Psoas muscle (tissue), 7 donors: ENCODE measurements at regions not wholly inside any gene's neighbourhood (a gene's known extent, or its start where the extent isn't known, plus 50 kb on each side); places are given as distances from the start of the nearest gene placed in this dataset.

Experiments
- ATAC-seq, 4 donors: fragments of 200-7000 bp; cut with Tn5 transposase; one replicate each; pipeline ENCODE4 v1.9.1; 2020; ENCODE audit warnings: moderate library complexity in 3 of 4, mild to moderate bottlenecking in 2 of 4
- DNase-seq, 2 donors: peaks; one replicate each; pipeline ENCODE4 v3.0.0-alpha.2; 2020
- H3K27ac ChIP-seq: fragments of 200-600 bp; one replicate; pipeline ENCODE4 v1.8.0; 2022
- H3K27me3 ChIP-seq, 3 donors: fragments of 200-600 bp in 1 of 3; one replicate each; pipeline versions ENCODE4 v1.6.1 to v1.8.0; 2013 to 2022; ENCODE audit warnings: low read length in 2 of 3, mild to moderate bottlenecking in 2 of 3, moderate library complexity in 1 of 3; ENCODE audit not compliant: insufficient read depth in 3 of 3
- H3K36me3 ChIP-seq, 2 donors: fragments of 200-600 bp in 1 of 2; one replicate each; pipeline versions ENCODE4 v1.6.1 to v1.8.0; 2013 to 2022; ENCODE audit warnings: low read depth in 1 of 2, mild to moderate bottlenecking in 1 of 2, moderate library complexity in 1 of 2; ENCODE audit not compliant: insufficient read depth in 1 of 2
- H3K4me1 ChIP-seq: fragments of 200-600 bp; one replicate; pipeline ENCODE4 v1.8.0; 2022
- H3K4me3 ChIP-seq: fragments of 200-600 bp; one replicate; pipeline ENCODE4 v1.8.0; 2022; ENCODE audit warnings: mild to moderate bottlenecking
- H3K9me3 ChIP-seq: fragments of 200-600 bp; one replicate; pipeline ENCODE4 v1.8.0; 2022
- CTCF ChIP-seq: fragments of 200-600 bp; IDR thresholded peaks from one replicate; pipeline ENCODE4 v1.8.0; 2022; ENCODE audit warnings: antibody characterized with exemption
- WGBS, 3 donors: extraction: QIAGEN DNeasy Blood & Tissue Kit; methylation state at CpG; one replicate each; pipeline versions ENCODE4 v1.1.6 to v1.1.7; 2013; 5-methylcytosine and 5-hydroxymethylcytosine counted together
- intact Hi-C, 2 donors: fragments of 100-400 bp; cut with DNase I; formaldehyde crosslinking; loops; one replicate each; pipeline versions ENCODE4 v1.11.0 to v1.14.2; 2022
- donor health status: healthy with polysubstance abuse.
- donor health status: DM: no; HTN: no; CAD: no; lungs with moderate emphysema.
- donor health status: Bipolar disorder and iron deficiency.
- donor health status: healthy.
- donor health status: DM: yes; HTN: yes; CAD: no.
- donor health status: DM: no; HTN: no; CAD: no.
- donor health status: DM: yes; HTN: yes; CAD: no.

DNA sequence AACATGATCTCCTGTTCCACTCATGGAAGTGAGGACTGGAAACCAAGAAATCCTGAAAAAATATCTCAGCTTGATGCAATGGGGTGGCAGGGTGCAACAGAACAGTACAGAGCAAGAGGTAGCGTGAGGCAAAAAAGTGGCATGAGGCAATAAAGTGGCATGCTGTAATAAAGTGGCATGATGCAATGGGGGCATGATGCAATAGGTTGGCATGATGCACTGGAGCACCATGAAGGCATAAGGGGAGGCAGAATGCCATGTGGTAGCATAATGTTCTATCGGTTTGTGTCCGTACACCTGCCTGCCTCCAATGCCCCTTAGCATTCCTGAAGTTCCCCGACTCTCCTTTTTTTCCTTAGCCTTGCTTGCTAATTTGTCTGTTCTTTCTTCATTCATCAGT is 648.4 kb downstream of the TMEM182 start:
- no peak overlapping the region for H3K27ac ChIP-seq
- no peak for DNase-seq
- no peak for TF ChIP-seq CTCF
- no peaks in the 10 kb centered on the region for H3K36me3 ChIP-seq
- intact Hi-C loops: no loop called here
- no peak for ATAC-seq
- H3K4me1 ChIP-seq: no peaks in the 10 kb centered on the region
- no peaks in the 10 kb centered on the region for H3K27me3 ChIP-seq
- WGBS, 3 donors: 83 to 85% (median 85%) methylated on average over 4 of the region's 4 CpGs
- no peak overlapping the region for H3K4me3 ChIP-seq
- no peaks in the 10 kb centered on the region for H3K9me3 ChIP-seq

DNA sequence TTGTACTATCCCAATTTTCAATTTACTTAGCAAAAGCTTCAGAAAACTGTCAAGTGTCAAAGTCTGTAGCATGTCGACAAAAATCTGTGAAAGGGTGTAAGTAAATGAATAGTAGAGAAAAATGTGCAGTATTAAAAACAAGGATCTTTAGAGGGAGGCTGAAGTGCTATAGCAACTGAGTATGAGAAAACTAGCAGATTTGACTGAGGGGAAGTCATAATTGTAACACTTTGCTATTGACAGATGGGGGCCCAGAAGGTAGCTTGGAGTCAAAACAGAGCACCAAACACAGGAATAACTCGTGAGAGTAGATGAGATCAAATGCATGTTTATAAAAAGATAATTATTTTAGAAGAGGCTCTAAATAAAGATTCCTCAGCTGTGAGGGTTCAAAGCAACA is 657.7 kb downstream of the TMEM182 start:
- no peaks in the 10 kb centered on the region for H3K4me1 ChIP-seq
- no peaks in the 10 kb centered on the region for H3K27me3 ChIP-seq
- no peak for TF ChIP-seq CTCF
- H3K27ac ChIP-seq: no peak overlapping the region
- DNase-seq: no peak
- ATAC-seq: no peak
- no peaks in the 10 kb centered on the region for H3K9me3 ChIP-seq
- 74 to 76% (median 74%) methylated on average over 2 of the region's 2 CpGs for WGBS, 3 donors
- H3K4me3 ChIP-seq: no peak overlapping the region
- no peaks in the 10 kb centered on the region for H3K36me3 ChIP-seq
- intact Hi-C loops: no loop called here

DNA sequence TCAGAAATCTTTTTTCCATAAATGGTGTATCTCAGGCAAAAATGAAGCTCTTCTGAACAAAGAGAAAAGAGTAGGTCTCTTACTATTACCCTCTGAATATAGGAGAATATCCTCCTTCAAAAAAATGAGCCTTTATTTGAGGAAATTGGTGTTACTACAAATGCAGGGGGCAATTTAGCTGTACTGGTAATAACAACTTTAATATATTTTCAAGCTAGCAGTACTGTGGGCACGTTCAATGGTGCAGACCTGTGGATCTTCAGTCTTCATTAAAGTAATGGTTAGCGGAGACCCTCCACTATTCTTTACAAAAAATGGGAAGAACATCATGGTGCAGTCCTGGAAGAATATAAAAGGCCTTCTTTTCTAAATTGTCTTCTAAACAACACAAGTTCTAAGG is 661.3 kb downstream of the TMEM182 start:
- intact Hi-C loops: no loop called here
- Histone ChIP-seq H3K4me1 (no peaks in the 10 kb centered on the region), H3K27ac (no peak overlapping the region), H3K9me3 (no peaks in the 10 kb centered on the region), H3K4me3 (no peak overlapping the region), H3K36me3 (no peaks in the 10 kb centered on the region), H3K27me3 (no peaks in the 10 kb centered on the region)
- WGBS, 3 donors: 86 to 90% (median 87%) methylated on average over 2 of the region's 2 CpGs
- no peak for TF ChIP-seq CTCF
- DNase-seq (no peak), ATAC-seq (no peak)

GRCh38 chr2:103427567-103427966 is 665.7 kb downstream of the TMEM182 start:
- Histone ChIP-seq H3K27me3 (no peaks in the 10 kb centered on the region), H3K4me3 (no peak overlapping the region), H3K36me3 (no peaks in the 10 kb centered on the region), H3K9me3 (no peaks in the 10 kb centered on the region), H3K4me1 (no peaks in the 10 kb centered on the region), H3K27ac (no peak overlapping the region)
- no peak for DNase-seq
- WGBS, 3 donors: 94 to 98% (median 97%) methylated on average over 3 of the region's 3 CpGs
- no peak for ATAC-seq
- intact Hi-C loops: no loop called here
- TF ChIP-seq CTCF: no peak

- ATAC-seq (no peak), DNase-seq (no peak)
- H3K27ac ChIP-seq: no peak overlapping the region
- no peaks in the 10 kb centered on the region for H3K36me3 ChIP-seq
- 78 to 84% (median 79%) methylated on average over 6 of the region's 6 CpGs for WGBS, 3 donors
- TF ChIP-seq CTCF: no peak
- no peaks in the 10 kb centered on the region for H3K27me3 ChIP-seq
- no peak overlapping the region for H3K4me3 ChIP-seq
- H3K4me1 ChIP-seq: no peaks in the 10 kb centered on the region
- intact Hi-C loops: no loop called here
- no peaks in the 10 kb centered on the region for H3K9me3 ChIP-seq
Observed at GRCh38 chr2:103430191-103430590, 668.4 kb downstream of the TMEM182 start.
